Peyer's patch (tissue), 4 donors: ENCODE measurements at regions not wholly inside any gene's neighbourhood (a gene's known extent, or its start where the extent isn't known, plus 50 kb on each side); places are given as distances from the start of the nearest gene placed in this dataset.

Source experiments
- DNase-seq, 3 donors: peaks; one replicate each; pipeline ENCODE4 v3.0.0-alpha.2; 2017 to 2019
- H3K27ac ChIP-seq, 4 donors: fragments of 200-600 bp; sonication (generic); one replicate each; pipeline ENCODE4 v1.5.1; 2016 to 2019
- H3K27me3 ChIP-seq, 2 donors: fragments of 200-600 bp; sonication (generic); one replicate each; pipeline ENCODE4 v1.5.1; 2019
- H3K36me3 ChIP-seq, 3 donors: fragments of 200-600 bp; sonication (generic); one replicate each; pipeline ENCODE4 v1.5.1; 2016 to 2019
- H3K4me1 ChIP-seq, 4 donors: fragments of 200-600 bp; sonication (generic); one replicate each; pipeline ENCODE4 v1.5.1; 2016 to 2019
- H3K4me3 ChIP-seq, 4 donors: fragments of 200-600 bp; sonication (generic); 1 replicate in 3 of 4; 2 replicates in 1 of 4; pipeline ENCODE4 v1.5.1; 2016 to 2019; ENCODE audit warnings: mild to moderate bottlenecking in 1 of 4
- H3K9me3 ChIP-seq, 4 donors: fragments of 200-600 bp; sonication (generic); one replicate each; pipeline ENCODE4 v1.5.1; 2016 to 2019; ENCODE audit warnings: mild to moderate bottlenecking in 1 of 4
- CTCF ChIP-seq, 6 experiments: fragments of 450-650 bp in 4 of 6; fragments of 200-600 bp in 2 of 6; sonication (generic) in 1 of 6; IDR thresholded peaks; one replicate each; pipeline ENCODE4 v1.5.1; 2017 to 2019; ENCODE audit warnings: antibody characterized with exemption in 6 of 6, mild to moderate bottlenecking in 3 of 6, moderate library complexity in 1 of 6
- POLR2A ChIP-seq, 2 donors: fragments of 450-650 bp; IDR thresholded peaks; one replicate each; pipeline ENCODE4 v1.5.1; 2017; ENCODE audit warnings: antibody characterized with exemption in 2 of 2, mild to moderate bottlenecking in 2 of 2, moderate library complexity in 2 of 2

GRCh38 chr4:22167201-22167600 lies 218.6 kb upstream of the KCNIP4 start:
- Histone ChIP-seq H3K4me3 (no peak overlapping the region), H3K9me3 (no peaks in the 10 kb centered on the region), H3K36me3 (no peaks in the 10 kb centered on the region), H3K4me1 (no peaks in the 10 kb centered on the region), H3K27ac (no peak overlapping the region), H3K27me3 (no peaks in the 10 kb centered on the region)
- no peak for DNase-seq
- TF ChIP-seq CTCF (IDR thresholded peaks at IDR 0.05) (no peak), POLR2A (IDR thresholded peaks at IDR 0.05) (no peak)

GRCh38 chr4:22162454-22162853 lies 213.9 kb upstream of the KCNIP4 start:
- H3K27ac ChIP-seq: no peak overlapping the region
- H3K9me3 ChIP-seq: peaks cover 0 to 10% (median 0%) of the 10 kb centered on the region in 4 donors
- no peak for DNase-seq
- TF ChIP-seq POLR2A (IDR thresholded peaks at IDR 0.05) (no peak), CTCF (IDR thresholded peaks at IDR 0.05) (no peak)
- H3K27me3 ChIP-seq: no peaks in the 10 kb centered on the region
- H3K4me3 ChIP-seq: no peak overlapping the region
- no peaks in the 10 kb centered on the region for H3K4me1 ChIP-seq
- H3K36me3 ChIP-seq: no peaks in the 10 kb centered on the region

GRCh38 chr4:22130741-22131140 lies 182.2 kb upstream of the KCNIP4 start:
- TF ChIP-seq CTCF (IDR thresholded peaks at IDR 0.05) (no peak), POLR2A (IDR thresholded peaks at IDR 0.05) (no peak)

GRCh38 chr4:22129454-22130029 lies 181.0 kb upstream of the KCNIP4 start:
- DNase-seq: peak in 1 of 3 donors; percentile 63
- H3K27ac ChIP-seq: no peak overlapping the region
- H3K27me3 ChIP-seq: no peaks in the 10 kb centered on the region
- TF ChIP-seq POLR2A (IDR thresholded peaks at IDR 0.05) (no peak), CTCF (IDR thresholded peaks at IDR 0.05) (peak in 4 of 6 experiments; percentile 18 to 69 (median 56))
- no peaks in the 10 kb centered on the region for H3K9me3 ChIP-seq
- H3K4me3 ChIP-seq: no peak overlapping the region
- H3K36me3 ChIP-seq: no peaks in the 10 kb centered on the region
- H3K4me1 ChIP-seq: no peaks in the 10 kb centered on the region

More at GRCh38 chr4:22130741-22131140, 182.2 kb upstream of the KCNIP4 start:
- Histone ChIP-seq H3K27ac (no peak overlapping the region), H3K4me1 (no peaks in the 10 kb centered on the region), H3K36me3 (no peaks in the 10 kb centered on the region), H3K9me3 (no peaks in the 10 kb centered on the region), H3K4me3 (no peak overlapping the region), H3K27me3 (no peaks in the 10 kb centered on the region)
- no peak for DNase-seq

GRCh38 chr4:22122062-22122461 lies 173.5 kb upstream of the KCNIP4 start:
- TF ChIP-seq POLR2A (IDR thresholded peaks at IDR 0.05) (no peak), CTCF (IDR thresholded peaks at IDR 0.05) (no peak)
- Histone ChIP-seq H3K4me3 (no peak overlapping the region), H3K27me3 (no peaks in the 10 kb centered on the region), H3K27ac (no peak overlapping the region), H3K4me1 (no peaks in the 10 kb centered on the region), H3K9me3 (peaks cover 0 to 12% (median 4%) of the 10 kb centered on the region in 4 donors), H3K36me3 (no peaks in the 10 kb centered on the region)
- no peak for DNase-seq

- Histone ChIP-seq H3K36me3 (no peaks in the 10 kb centered on the region), H3K4me3 (no peak overlapping the region), H3K9me3 (no peaks in the 10 kb centered on the region), H3K4me1 (no peaks in the 10 kb centered on the region), H3K27me3 (no peaks in the 10 kb centered on the region), H3K27ac (no peak overlapping the region)
- DNase-seq: no peak
- TF ChIP-seq POLR2A (IDR thresholded peaks at IDR 0.05) (no peak), CTCF (IDR thresholded peaks at IDR 0.05) (no peak)
Measured at GRCh38 chr4:22115262-22115661, 166.7 kb upstream of the KCNIP4 start.
